GM12891 (cell line): ENCODE measurements at regions not wholly inside any gene's neighbourhood (a gene's known extent, or its start where the extent isn't known, plus 50 kb on each side); places are given as distances from the start of the nearest gene placed in this dataset.

Source experiments
- PAX5 ChIP-seq: IDR thresholded peaks from 2 replicates; pipeline ENCODE4 v1.6.1; 2011; ENCODE audit warnings: low read length, moderate library complexity, mild to moderate bottlenecking; ENCODE audit not compliant: insufficient read depth, severe bottlenecking
- POLR2A ChIP-seq: IDR thresholded peaks from 2 replicates; pipeline ENCODE4 v1.6.1; 2011; ENCODE audit warnings: low read depth, low read length, control low read depth
- POLR2AphosphoS5 ChIP-seq: IDR thresholded peaks from 2 replicates; pipeline ENCODE4 v1.6.1; 2011; ENCODE audit warnings: low read depth, low read length, control low read depth

GRCh38 chr3:36319680-36320079, 60.6 kb upstream of the STAC start:
- TF ChIP-seq PAX5 (no peak), POLR2AphosphoS5 (no peak), POLR2A (no peak)
